ENCODE measurements at regions not wholly inside any gene's neighbourhood (a gene's known extent, or its start where the extent isn't known, plus 50 kb on each side); places are given as distances from the start of the nearest gene placed in this dataset.

DNA sequence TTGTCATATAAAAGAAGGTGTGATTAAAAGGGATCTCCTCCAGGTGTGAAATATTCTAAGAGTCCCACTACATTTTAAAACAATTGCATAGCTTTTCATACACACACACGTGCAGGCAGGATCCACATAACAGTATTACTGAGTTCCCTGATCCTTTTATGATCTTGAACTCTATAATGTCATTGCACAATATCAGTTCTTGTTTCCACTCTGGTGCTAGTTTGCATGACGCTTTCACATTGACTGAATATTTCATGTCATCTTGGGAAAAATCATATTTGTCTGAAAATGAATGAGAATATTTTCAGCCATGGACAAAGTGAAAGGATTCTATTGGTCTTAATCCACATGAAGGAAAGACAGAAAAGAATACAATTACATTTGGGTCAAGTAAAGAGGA is 703.8 kb downstream of the CDH8 start:
- no peaks in the 10 kb centered on the region for H3K36me3 ChIP-seq
- DNase-seq (ENCODE audit: low spot score in 2 of 2) = no peak
- H3K9me3 ChIP-seq = no peaks in the 10 kb centered on the region
- H3K27me3 ChIP-seq = no peaks in the 10 kb centered on the region
- H3K4me1 ChIP-seq = no peaks in the 10 kb centered on the region
- H3K27ac ChIP-seq = no peak overlapping the region
- no peak for TF ChIP-seq POLR2A (IDR thresholded peaks at IDR 0.05)
- TF ChIP-seq, protein P1, sequence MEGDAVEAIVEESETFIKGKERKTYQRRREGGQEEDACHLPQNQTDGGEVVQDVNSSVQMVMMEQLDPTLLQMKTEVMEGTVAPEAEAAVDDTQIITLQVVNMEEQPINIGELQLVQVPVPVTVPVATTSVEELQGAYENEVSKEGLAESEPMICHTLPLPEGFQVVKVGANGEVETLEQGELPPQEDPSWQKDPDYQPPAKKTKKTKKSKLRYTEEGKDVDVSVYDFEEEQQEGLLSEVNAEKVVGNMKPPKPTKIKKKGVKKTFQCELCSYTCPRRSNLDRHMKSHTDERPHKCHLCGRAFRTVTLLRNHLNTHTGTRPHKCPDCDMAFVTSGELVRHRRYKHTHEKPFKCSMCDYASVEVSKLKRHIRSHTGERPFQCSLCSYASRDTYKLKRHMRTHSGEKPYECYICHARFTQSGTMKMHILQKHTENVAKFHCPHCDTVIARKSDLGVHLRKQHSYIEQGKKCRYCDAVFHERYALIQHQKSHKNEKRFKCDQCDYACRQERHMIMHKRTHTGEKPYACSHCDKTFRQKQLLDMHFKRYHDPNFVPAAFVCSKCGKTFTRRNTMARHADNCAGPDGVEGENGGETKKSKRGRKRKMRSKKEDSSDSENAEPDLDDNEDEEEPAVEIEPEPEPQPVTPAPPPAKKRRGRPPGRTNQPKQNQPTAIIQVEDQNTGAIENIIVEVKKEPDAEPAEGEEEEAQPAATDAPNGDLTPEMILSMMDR (IDR thresholded peaks at IDR 0.05) = no peak
- no peak for TF ChIP-seq POLR2AphosphoS5 (IDR thresholded peaks at IDR 0.05)
- no peak for TF ChIP-seq EP300 (IDR thresholded peaks at IDR 0.05)
- 56% methylated on average over 2 of the region's 2 CpGs for WGBS
- H3K4me3 ChIP-seq = no peak overlapping the region

DNA sequence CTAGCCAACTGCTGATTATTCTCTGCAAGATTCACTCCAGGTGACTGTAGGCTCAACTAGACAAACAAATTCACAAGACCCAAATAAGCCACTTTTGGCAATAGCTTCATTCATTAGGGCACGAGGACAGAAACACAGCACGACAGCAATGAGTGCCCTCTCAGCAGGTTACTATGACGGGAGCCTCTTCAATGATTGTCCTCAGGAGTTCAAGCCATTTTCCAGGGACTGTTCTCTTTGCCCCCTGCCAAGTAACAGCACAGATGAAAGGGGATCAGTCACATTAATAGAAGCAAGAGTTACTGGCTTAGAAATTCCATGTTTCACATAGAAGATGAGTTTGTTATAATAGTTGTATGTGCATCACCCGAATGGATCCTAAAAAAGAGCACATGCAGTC is 712.2 kb downstream of the CDH8 start:
- TF ChIP-seq POLR2A (IDR thresholded peaks at IDR 0.05) (no peak), EP300 (IDR thresholded peaks at IDR 0.05) (no peak)
- 88% methylated on average over 4 of the region's 4 CpGs for WGBS

DNA sequence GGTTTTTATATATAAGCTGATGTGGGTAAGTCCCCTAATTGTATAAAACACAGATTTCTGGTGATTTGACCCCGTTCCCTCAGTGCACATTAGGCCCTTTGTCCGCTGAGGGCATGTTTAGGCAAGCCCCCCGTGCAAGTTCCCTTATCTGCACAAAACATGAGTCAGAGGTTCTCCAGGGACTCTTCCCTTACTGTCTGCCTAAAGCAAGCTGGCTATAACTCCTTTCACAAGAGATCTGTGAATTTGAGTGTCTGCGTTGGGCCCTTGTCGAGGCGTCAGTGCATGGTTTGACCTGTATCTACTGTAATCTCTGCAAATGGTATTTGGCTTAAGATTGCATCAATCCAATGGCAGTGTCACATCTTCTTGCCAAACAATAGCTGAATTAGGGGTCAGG is 712.8 kb downstream of the CDH8 start:
- TF ChIP-seq, protein P1 (IDR thresholded peaks at IDR 0.05) = no peak
- no peak for TF ChIP-seq EP300 (IDR thresholded peaks at IDR 0.05)
- H3K9me3 ChIP-seq = no peaks in the 10 kb centered on the region
- WGBS = 56% methylated on average over 6 of the region's 6 CpGs

More for the DNA sequence above, 712.2 kb downstream of the CDH8 start:
- no peak for DNase-seq (ENCODE audit: low spot score in 2 of 2)
- Histone ChIP-seq H3K4me1 (no peaks in the 10 kb centered on the region), H3K27me3 (no peaks in the 10 kb centered on the region), H3K9me3 (no peaks in the 10 kb centered on the region), H3K36me3 (no peaks in the 10 kb centered on the region), H3K4me3 (no peak overlapping the region), H3K27ac (no peak overlapping the region)

DNA sequence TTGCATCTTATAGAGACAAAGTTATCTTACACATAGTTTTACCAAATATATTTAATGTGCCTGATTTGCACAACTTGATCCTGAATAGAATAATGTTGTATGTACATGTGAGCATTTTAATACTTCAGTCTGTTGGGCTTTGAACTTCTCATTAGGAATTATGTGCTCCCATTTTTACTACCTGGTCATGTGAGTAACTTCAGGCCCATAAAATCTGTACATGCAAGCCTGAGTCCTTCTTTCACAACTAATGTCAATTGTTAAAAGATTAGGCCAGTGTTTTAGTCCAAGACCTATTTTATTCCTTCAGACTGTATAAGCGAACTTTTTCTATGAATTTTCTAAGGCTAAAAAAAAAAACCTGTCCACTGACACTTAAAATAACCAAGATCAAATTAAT is 715.4 kb downstream of the CDH8 start:
- Histone ChIP-seq H3K27me3 (no peaks in the 10 kb centered on the region), H3K4me1 (no peaks in the 10 kb centered on the region), H3K9me3 (no peaks in the 10 kb centered on the region), H3K36me3 (no peaks in the 10 kb centered on the region), H3K27ac (no peak overlapping the region), H3K4me3 (no peak overlapping the region)
- 79% methylated on average over 1 of the region's 1 CpG for WGBS
- no peak for DNase-seq (ENCODE audit: low spot score in 2 of 2)
- TF ChIP-seq, protein P1 (IDR thresholded peaks at IDR 0.05) = no peak
- TF ChIP-seq POLR2AphosphoS5 (IDR thresholded peaks at IDR 0.05) = no peak
- TF ChIP-seq EP300 (IDR thresholded peaks at IDR 0.05) = no peak
- TF ChIP-seq POLR2A (IDR thresholded peaks at IDR 0.05) = no peak

More for the DNA sequence above, 712.8 kb downstream of the CDH8 start:
- Histone ChIP-seq H3K27ac (no peak overlapping the region), H3K36me3 (no peaks in the 10 kb centered on the region), H3K27me3 (no peaks in the 10 kb centered on the region), H3K4me3 (no peak overlapping the region), H3K4me1 (no peaks in the 10 kb centered on the region)
- DNase-seq (ENCODE audit: low spot score in 2 of 2) = no peak

DNA sequence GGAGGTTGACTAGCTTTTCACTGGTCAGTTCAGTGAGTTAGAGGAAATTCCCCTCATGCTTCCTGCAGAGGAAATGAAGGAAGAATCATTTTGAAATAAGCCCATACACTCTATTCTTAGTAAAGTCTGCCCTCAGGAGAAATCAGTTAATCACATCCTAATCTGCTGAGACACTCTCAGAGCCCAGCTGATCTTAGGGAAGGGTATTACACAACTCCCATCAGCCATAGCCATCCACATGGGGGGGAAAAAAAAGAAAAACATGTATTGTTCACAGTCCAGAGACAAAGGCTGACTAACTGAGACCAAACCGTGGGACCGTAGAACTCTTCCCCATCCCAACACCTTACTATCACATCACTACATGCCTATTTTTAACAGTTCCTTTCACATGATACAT is 722.3 kb downstream of the CDH8 start:
- no peaks in the 10 kb centered on the region for H3K27me3 ChIP-seq
- no peaks in the 10 kb centered on the region for H3K36me3 ChIP-seq
- DNase-seq (ENCODE audit: low spot score in 2 of 2) = no peak
- no peaks in the 10 kb centered on the region for H3K9me3 ChIP-seq
- no peak overlapping the region for H3K4me3 ChIP-seq
- 74% methylated on average over 2 of the region's 2 CpGs for WGBS
- H3K4me1 ChIP-seq = no peaks in the 10 kb centered on the region
- TF ChIP-seq EP300 (IDR thresholded peaks at IDR 0.05) = no peak
- TF ChIP-seq, protein P1 (IDR thresholded peaks at IDR 0.05) = no peak
- TF ChIP-seq POLR2AphosphoS5 (IDR thresholded peaks at IDR 0.05) = no peak
- no peak for TF ChIP-seq POLR2A (IDR thresholded peaks at IDR 0.05)
- no peak overlapping the region for H3K27ac ChIP-seq

DNA sequence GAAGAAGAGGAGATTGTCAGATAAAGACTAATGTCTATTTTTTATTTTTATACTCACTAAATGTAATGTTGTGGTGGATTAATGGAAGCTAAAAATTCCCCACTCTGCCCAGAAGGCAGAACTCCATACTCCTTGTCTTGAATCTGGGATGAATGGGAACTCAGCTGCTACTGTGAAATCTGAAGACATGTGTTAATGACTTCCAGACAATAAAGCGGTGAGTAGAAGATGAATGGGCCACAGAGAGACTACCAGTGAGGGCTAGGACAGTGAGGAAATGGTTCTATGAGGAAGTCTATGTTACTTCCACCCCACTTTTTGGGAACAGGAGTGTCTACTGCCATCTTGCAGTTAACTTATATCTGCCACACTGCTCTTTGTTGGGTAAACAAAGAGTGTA is 726.9 kb downstream of the CDH8 start:
- WGBS = 71% methylated on average over 1 of the region's 1 CpG
- no peak overlapping the region for H3K4me3 ChIP-seq
- no peak for DNase-seq (ENCODE audit: low spot score in 2 of 2)
- H3K36me3 ChIP-seq = no peaks in the 10 kb centered on the region
- H3K4me1 ChIP-seq = no peaks in the 10 kb centered on the region
- H3K27ac ChIP-seq = no peak overlapping the region
- TF ChIP-seq POLR2A (IDR thresholded peaks at IDR 0.05) (no peak), POLR2AphosphoS5 (IDR thresholded peaks at IDR 0.05) (no peak), EP300 (IDR thresholded peaks at IDR 0.05) (no peak)
- TF ChIP-seq, protein P1 (IDR thresholded peaks at IDR 0.05) = no peak
- no peaks in the 10 kb centered on the region for H3K27me3 ChIP-seq
- H3K9me3 ChIP-seq = no peaks in the 10 kb centered on the region
